OCI-M2 (cell line): ENCODE measurements at regions not wholly inside any gene's neighbourhood (a gene's known extent, or its start where the extent isn't known, plus 50 kb on each side); places are given as distances from the start of the nearest gene placed in this dataset.

Experiments
- DNase-seq: peaks from one replicate; lab custom pipeline; 2025; ENCODE audit not compliant: unreplicated experiment; lab: John Stamatoyannopoulos, UW

GRCh38 chr5:167608390-167609272 is 682.8 kb upstream of the WWC1 start:
- no peak for DNase-seq

- DNase-seq = no peak
Measured at GRCh38 chr5:167614294-167615021, 677.0 kb upstream of the WWC1 start.

GRCh38 chr5:167616043-167616890 is 675.2 kb upstream of the WWC1 start:
- DNase-seq = no peak

- DNase-seq = no peak
Measured at GRCh38 chr5:167623354-167623753, 668.1 kb upstream of the WWC1 start.

- no peak for DNase-seq
Measured at GRCh38 chr5:167624053-167624452, 667.4 kb upstream of the WWC1 start.

- no peak for DNase-seq
Measured at GRCh38 chr5:167626341-167627123, 664.9 kb upstream of the WWC1 start.

DNA sequence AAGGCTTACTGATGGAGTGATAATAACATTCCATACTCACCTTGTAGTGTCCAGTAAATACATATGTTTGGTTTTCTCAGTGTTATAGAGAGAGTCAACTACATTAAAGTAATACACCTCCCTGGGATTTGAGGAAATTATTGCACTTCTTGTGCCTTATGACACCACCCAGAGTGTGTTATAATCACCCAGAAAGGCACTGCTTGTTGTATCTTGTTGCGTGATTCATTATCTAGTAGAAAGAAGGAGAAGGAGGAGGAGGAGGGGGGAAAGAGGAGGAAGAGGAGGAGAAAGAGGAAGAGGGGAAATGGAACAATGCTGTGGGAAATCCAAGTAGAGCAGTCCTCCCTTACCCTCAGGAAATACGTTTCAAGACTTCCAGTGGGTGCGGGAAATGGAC is 661.8 kb upstream of the WWC1 start:
- DNase-seq = no peak

DNA sequence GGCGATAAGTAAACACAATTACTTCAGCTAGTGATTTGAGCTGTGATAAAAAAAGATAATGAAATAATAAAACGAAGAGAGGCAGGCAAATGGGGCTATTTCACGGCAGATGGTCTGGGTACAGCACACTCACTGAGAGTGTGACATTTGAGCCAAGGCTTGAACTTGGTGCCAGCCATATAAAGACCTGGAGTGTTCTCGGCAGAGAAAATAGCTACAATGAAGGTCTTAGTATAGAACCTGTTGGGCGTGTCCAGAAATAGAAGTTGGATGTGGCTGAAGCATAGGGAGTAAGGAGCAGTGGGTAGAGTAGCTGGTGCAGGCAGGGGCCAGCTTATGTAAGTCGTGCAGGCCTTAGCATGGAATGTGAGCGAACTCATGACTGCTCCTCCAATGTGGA is 660.3 kb upstream of the WWC1 start:
- DNase-seq = no peak

- no peak for DNase-seq
Measured at GRCh38 chr5:167633114-167633513, 658.3 kb upstream of the WWC1 start.

DNA sequence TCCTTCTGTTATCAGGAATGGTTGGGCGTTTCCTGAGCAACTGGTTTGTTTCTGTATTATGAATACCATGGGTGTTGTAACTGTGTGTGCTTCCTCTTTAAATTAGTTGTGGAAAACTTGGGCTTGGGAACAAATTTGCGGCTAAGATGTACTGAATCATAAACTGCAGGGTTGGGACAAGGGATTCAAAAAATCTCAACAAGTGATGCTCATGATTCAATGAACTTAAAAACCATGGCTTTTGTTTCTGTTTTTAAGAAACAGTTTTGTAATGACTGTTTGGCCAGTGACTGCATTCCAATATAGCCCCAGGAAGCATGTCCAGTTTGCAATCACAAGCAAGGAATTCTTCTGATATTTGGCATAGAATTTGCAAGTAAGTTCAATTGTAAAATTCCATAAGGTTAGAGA is 657.5 kb upstream of the WWC1 start:
- no peak for DNase-seq

GRCh38 chr5:167634432-167634831 is 657.0 kb upstream of the WWC1 start:
- no peak for DNase-seq

- DNase-seq = no peak
Measured at GRCh38 chr5:167638816-167639215, 652.6 kb upstream of the WWC1 start.

DNA sequence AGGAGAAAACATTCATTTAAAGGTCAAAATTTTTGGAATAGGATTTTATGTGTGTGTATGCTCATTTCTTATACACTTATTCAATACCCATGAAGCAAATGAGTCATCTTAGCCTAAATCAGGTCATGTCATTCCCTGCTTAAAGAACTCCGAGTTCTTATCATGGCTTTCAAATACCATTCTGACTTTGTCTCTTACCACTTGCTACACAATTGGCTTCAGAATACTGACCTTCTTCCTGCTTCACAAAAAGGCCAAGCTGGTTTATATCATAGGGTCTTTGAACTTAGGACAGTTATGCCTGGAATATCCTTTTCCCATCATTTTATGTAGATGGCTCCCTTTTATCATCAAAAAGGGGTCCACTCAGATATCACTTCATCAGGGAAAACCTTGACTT is 652.2 kb upstream of the WWC1 start:
- no peak for DNase-seq

- no peak for DNase-seq
Measured at GRCh38 chr5:167639766-167640165, 651.7 kb upstream of the WWC1 start.

- DNase-seq = no peak
Measured at GRCh38 chr5:167642181-167642580, 649.3 kb upstream of the WWC1 start.

DNA sequence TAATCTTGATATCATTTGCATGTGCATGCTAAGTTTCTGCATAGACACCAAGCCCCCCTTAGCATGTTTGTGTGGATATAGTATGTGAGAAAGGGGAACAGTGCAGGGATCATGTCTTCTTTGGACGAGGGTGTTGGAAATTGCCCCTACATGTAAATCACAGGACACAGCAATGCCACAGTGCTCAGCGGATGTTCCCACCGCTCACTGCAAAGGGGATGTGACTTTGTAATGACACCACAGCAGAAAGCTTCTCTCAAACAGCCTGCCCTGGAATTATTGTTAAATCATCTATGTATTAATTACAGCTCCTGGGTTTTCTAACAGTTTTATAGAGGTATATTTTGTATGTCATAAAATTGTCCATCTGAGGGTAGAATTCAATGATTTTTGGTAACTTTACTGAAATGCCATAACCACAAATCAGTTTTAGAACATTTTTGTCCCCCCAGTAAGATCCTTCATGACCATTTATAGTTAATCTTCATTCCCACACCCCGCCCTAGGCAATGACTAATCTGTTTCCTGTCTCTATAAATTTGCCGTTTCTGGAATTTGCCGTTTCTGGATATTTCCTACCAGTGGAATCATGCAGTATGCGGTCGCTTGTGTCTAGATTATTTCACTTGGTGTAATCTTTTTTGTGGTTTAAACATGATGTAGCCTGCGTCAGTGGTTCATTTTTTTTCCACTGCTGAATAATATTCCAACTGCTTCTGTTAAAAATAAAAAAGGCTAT is 648.5 kb upstream of the WWC1 start:
- DNase-seq = no peak

DNA sequence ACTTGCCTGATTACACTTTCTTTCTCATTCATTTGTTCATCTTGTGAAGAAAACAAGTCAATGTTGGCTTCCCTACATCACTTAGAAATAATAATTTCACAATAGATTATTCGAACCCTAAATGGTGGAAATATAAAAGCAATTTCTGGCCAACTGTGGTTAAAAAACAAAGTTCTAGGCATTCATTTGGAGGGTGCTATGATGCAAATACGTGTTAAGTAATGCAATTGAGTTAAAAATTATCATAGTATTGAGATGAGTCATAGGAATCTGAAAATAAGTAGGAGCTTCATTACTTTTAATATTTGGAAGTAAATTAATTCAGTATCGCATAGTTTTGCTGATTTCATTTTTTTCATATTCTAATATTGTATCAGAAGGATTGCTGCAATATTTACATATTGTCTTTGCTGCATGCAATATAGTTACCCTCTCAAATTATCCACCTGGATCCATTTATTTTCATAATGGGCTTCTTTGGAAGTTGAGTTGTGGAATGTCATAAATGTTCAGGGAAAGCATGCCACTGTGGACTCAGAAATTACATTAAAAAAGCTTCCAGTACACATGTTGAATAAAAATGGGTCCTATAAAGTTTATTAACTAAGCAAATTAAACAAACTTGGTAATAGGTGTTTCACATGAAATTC is 647.7 kb upstream of the WWC1 start:
- DNase-seq = no peak

DNA sequence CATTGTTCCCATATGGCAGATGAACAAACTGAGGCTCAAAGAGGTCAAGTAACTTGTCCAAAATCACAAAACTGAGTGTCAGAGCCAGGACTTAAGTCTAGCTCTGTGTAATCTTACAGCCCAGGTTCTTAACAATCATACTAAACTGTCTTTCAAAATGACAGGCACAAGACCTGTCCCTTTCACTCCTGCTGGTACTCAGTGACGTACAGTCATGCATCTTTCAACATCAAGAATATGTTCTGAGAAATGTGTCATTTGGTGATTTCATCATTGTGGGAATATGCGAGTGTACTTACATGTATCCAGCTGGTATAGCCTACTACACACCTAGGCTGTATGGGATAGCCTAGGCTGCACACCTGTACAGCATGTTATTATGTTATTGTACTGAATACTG is 646.8 kb upstream of the WWC1 start:
- no peak for DNase-seq

DNA sequence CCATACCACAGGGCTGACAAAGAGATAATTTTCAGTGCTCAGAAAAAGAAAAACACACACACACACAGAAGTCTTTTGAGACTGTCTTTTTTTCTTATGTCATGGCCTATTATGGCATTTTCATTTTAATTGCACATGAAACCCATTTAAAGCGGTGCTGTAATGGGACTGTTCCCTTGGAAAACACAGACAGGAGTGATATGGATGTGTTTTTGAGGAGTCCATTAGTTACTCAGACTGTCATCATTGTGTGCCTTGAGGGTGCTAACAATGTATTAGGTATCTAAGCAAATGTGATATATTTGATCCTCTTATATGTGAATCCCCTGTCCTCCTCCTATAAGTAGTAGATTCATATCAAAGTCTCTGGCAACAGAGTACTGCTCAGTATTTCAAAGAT is 642.0 kb upstream of the WWC1 start:
- no peak for DNase-seq

- DNase-seq = no peak
Measured at GRCh38 chr5:167652690-167653089, 638.8 kb upstream of the WWC1 start.
